ENCODE measurements at regions not wholly inside any gene's neighbourhood (a gene's known extent, or its start where the extent isn't known, plus 50 kb on each side); places are given as distances from the start of the nearest gene placed in this dataset.
A peak's percentile ranks its signal among the peaks of the same experiment; 100 is the strongest.
"Not testable (repeated sequence)": the region's sequence is repeated elsewhere in the genome, so short reads cannot be mapped to it uniquely, and the experiment has no call there.

- H3K27me3 ChIP-seq (ENCODE audit: control insufficient read depth in 3 of 3, insufficient read depth in 3 of 3, low read length in 3 of 3), result no peaks in the 10 kb centered on the region
- DNase-seq (no peak), FAIRE-seq (no peak)
- H3K36me3 ChIP-seq (ENCODE audit: control insufficient read depth in 3 of 3, insufficient read depth in 2 of 3, low read depth in 1 of 3, low read length in 3 of 3), result no peaks in the 10 kb centered on the region
- no peak overlapping the region for H3K4me3 ChIP-seq (ENCODE audit: low read depth in 1 of 3, low read length in 3 of 3)
- peaks cover 0 to 8% of the 10 kb centered on the region in 2 donors for H3K9me3 ChIP-seq (ENCODE audit: control insufficient read depth in 2 of 2, insufficient read depth in 1 of 2, low read depth in 1 of 2, low read length in 1 of 2)
- H3K4me1 ChIP-seq (ENCODE audit: control insufficient read depth in 3 of 3, insufficient read depth in 2 of 3, low read depth in 1 of 3, low read length in 2 of 3), result no peaks in the 10 kb centered on the region
- WGBS, 3 donors, result 45 to 70% (median 64%) methylated on average over 3 of the region's 3 CpGs
- H3K27ac ChIP-seq (ENCODE audit: low read depth in 1 of 3, low read length in 2 of 3), result no peak overlapping the region
Observed at GRCh38 chr7:17432793-17433192, 134.3 kb downstream of the AHR start.

GRCh38 chr7:17434191-17434590, 135.7 kb downstream of the AHR start:
- Histone ChIP-seq H3K27ac (ENCODE audit: low read depth in 1 of 3, low read length in 2 of 3) (no peak overlapping the region), H3K4me3 (ENCODE audit: low read depth in 1 of 3, low read length in 3 of 3) (no peak overlapping the region), H3K27me3 (ENCODE audit: control insufficient read depth in 3 of 3, insufficient read depth in 3 of 3, low read length in 3 of 3) (no peaks in the 10 kb centered on the region), H3K4me1 (ENCODE audit: control insufficient read depth in 3 of 3, insufficient read depth in 2 of 3, low read depth in 1 of 3, low read length in 2 of 3) (peaks cover 0 to 4% (median 0%) of the 10 kb centered on the region in 3 donors), H3K36me3 (ENCODE audit: control insufficient read depth in 3 of 3, insufficient read depth in 2 of 3, low read depth in 1 of 3, low read length in 3 of 3) (no peaks in the 10 kb centered on the region), H3K9me3 (ENCODE audit: control insufficient read depth in 2 of 2, insufficient read depth in 1 of 2, low read depth in 1 of 2, low read length in 1 of 2) (no peaks in the 10 kb centered on the region)
- DNase-seq, result no peak
- no peak for FAIRE-seq
- WGBS, 3 donors, result 83 to 90% (median 86%) methylated on average over 3 of the region's 3 CpGs

GRCh38 chr7:17434841-17435692, 136.6 kb downstream of the AHR start:
- 91 to 93% (median 93%) methylated on average over 6 of the region's 6 CpGs for WGBS, 3 donors
- Histone ChIP-seq H3K9me3 (ENCODE audit: control insufficient read depth in 2 of 2, insufficient read depth in 1 of 2, low read depth in 1 of 2, low read length in 1 of 2) (peaks cover 0 to 6% of the 10 kb centered on the region in 2 donors), H3K4me3 (ENCODE audit: low read depth in 1 of 3, low read length in 3 of 3) (no peak overlapping the region), H3K27me3 (ENCODE audit: control insufficient read depth in 3 of 3, insufficient read depth in 3 of 3, low read length in 3 of 3) (no peaks in the 10 kb centered on the region), H3K27ac (ENCODE audit: low read depth in 1 of 3, low read length in 2 of 3) (no peak overlapping the region), H3K4me1 (ENCODE audit: control insufficient read depth in 3 of 3, insufficient read depth in 2 of 3, low read depth in 1 of 3, low read length in 2 of 3) (peaks cover 0 to 4% (median 3%) of the 10 kb centered on the region in 3 donors), H3K36me3 (ENCODE audit: control insufficient read depth in 3 of 3, insufficient read depth in 2 of 3, low read depth in 1 of 3, low read length in 3 of 3) (no peaks in the 10 kb centered on the region)
- no peak for FAIRE-seq
- no peak for DNase-seq

- WGBS, 3 donors, result 71 to 91% (median 87%) methylated on average over 2 of the region's 2 CpGs
- Histone ChIP-seq H3K4me1 (ENCODE audit: control insufficient read depth in 3 of 3, insufficient read depth in 2 of 3, low read depth in 1 of 3, low read length in 2 of 3) (peaks cover 0 to 4% (median 3%) of the 10 kb centered on the region in 3 donors), H3K36me3 (ENCODE audit: control insufficient read depth in 3 of 3, insufficient read depth in 2 of 3, low read depth in 1 of 3, low read length in 3 of 3) (no peaks in the 10 kb centered on the region), H3K27ac (ENCODE audit: low read depth in 1 of 3, low read length in 2 of 3) (no peak overlapping the region), H3K4me3 (ENCODE audit: low read depth in 1 of 3, low read length in 3 of 3) (no peak overlapping the region), H3K9me3 (ENCODE audit: control insufficient read depth in 2 of 2, insufficient read depth in 1 of 2, low read depth in 1 of 2, low read length in 1 of 2) (peaks cover 0 to 6% of the 10 kb centered on the region in 2 donors), H3K27me3 (ENCODE audit: control insufficient read depth in 3 of 3, insufficient read depth in 3 of 3, low read length in 3 of 3) (no peaks in the 10 kb centered on the region)
- DNase-seq, result no peak
- no peak for FAIRE-seq
Observed at GRCh38 chr7:17436126-17436525, 137.7 kb downstream of the AHR start.

- 95 to 100% (median 100%) methylated on average over 1 of the region's 1 CpG for WGBS, 3 donors
Observed at GRCh38 chr7:17437586-17437985, 139.1 kb downstream of the AHR start.

GRCh38 chr7:17440025-17440784, 141.8 kb downstream of the AHR start:
- WGBS, 3 donors, result 76 to 91% (median 77%) methylated on average over 3 of the region's 3 CpGs
- not testable (repeated sequence) for H3K27me3 ChIP-seq (ENCODE audit: control insufficient read depth in 3 of 3, insufficient read depth in 3 of 3, low read length in 3 of 3); H3K9me3 ChIP-seq (ENCODE audit: control insufficient read depth in 2 of 2, insufficient read depth in 1 of 2, low read depth in 1 of 2, low read length in 1 of 2); H3K36me3 ChIP-seq (ENCODE audit: control insufficient read depth in 3 of 3, insufficient read depth in 2 of 3, low read depth in 1 of 3, low read length in 3 of 3); FAIRE-seq; H3K4me3 ChIP-seq (ENCODE audit: low read depth in 1 of 3, low read length in 3 of 3); H3K4me1 ChIP-seq (ENCODE audit: control insufficient read depth in 3 of 3, insufficient read depth in 2 of 3, low read depth in 1 of 3, low read length in 2 of 3)
- peak in 1 of 2 donors; percentile 66 for DNase-seq
- peak overlapping the region in 1 of 3 donors; percentile 30 for H3K27ac ChIP-seq (ENCODE audit: low read depth in 1 of 3, low read length in 2 of 3)

More at GRCh38 chr7:17437586-17437985, 139.1 kb downstream of the AHR start:
- H3K4me1 ChIP-seq (ENCODE audit: control insufficient read depth in 3 of 3, insufficient read depth in 2 of 3, low read depth in 1 of 3, low read length in 2 of 3), result peaks cover 0 to 4% (median 3%) of the 10 kb centered on the region in 3 donors
- FAIRE-seq (no peak), DNase-seq (no peak)
- H3K9me3 ChIP-seq (ENCODE audit: control insufficient read depth in 2 of 2, insufficient read depth in 1 of 2, low read depth in 1 of 2, low read length in 1 of 2), result peaks cover 0 to 6% of the 10 kb centered on the region in 2 donors
- H3K27me3 ChIP-seq (ENCODE audit: control insufficient read depth in 3 of 3, insufficient read depth in 3 of 3, low read length in 3 of 3), result no peaks in the 10 kb centered on the region
- no peak overlapping the region for H3K4me3 ChIP-seq (ENCODE audit: low read depth in 1 of 3, low read length in 3 of 3)
- H3K36me3 ChIP-seq (ENCODE audit: control insufficient read depth in 3 of 3, insufficient read depth in 2 of 3, low read depth in 1 of 3, low read length in 3 of 3), result no peaks in the 10 kb centered on the region
- no peak overlapping the region for H3K27ac ChIP-seq (ENCODE audit: low read depth in 1 of 3, low read length in 2 of 3)

- H3K36me3 ChIP-seq (ENCODE audit: control insufficient read depth in 3 of 3, insufficient read depth in 2 of 3, low read depth in 1 of 3, low read length in 3 of 3), result no peaks in the 10 kb centered on the region
- 83 to 91% (median 83%) methylated on average over 5 of the region's 5 CpGs for WGBS, 3 donors
- no peak overlapping the region for H3K4me3 ChIP-seq (ENCODE audit: low read depth in 1 of 3, low read length in 3 of 3)
- peaks cover 0 to 4% (median 4%) of the 10 kb centered on the region in 3 donors for H3K4me1 ChIP-seq (ENCODE audit: control insufficient read depth in 3 of 3, insufficient read depth in 2 of 3, low read depth in 1 of 3, low read length in 2 of 3)
- no peaks in the 10 kb centered on the region for H3K27me3 ChIP-seq (ENCODE audit: control insufficient read depth in 3 of 3, insufficient read depth in 3 of 3, low read length in 3 of 3)
- no peak overlapping the region for H3K27ac ChIP-seq (ENCODE audit: low read depth in 1 of 3, low read length in 2 of 3)
- FAIRE-seq (no peak), DNase-seq (no peak)
- H3K9me3 ChIP-seq (ENCODE audit: control insufficient read depth in 2 of 2, insufficient read depth in 1 of 2, low read depth in 1 of 2, low read length in 1 of 2), result peaks cover 0 to 6% of the 10 kb centered on the region in 2 donors
Observed at GRCh38 chr7:17440831-17441230, 142.4 kb downstream of the AHR start.

- H3K27ac ChIP-seq (ENCODE audit: low read depth in 1 of 3, low read length in 2 of 3), result no peak overlapping the region
- no peak for FAIRE-seq
- H3K4me3 ChIP-seq (ENCODE audit: low read depth in 1 of 3, low read length in 3 of 3), result no peak overlapping the region
Observed at GRCh38 chr7:17441557-17441956, 143.1 kb downstream of the AHR start.

More at GRCh38 chr7:17441557-17441956, 143.1 kb downstream of the AHR start:
- Histone ChIP-seq H3K36me3 (ENCODE audit: control insufficient read depth in 3 of 3, insufficient read depth in 2 of 3, low read depth in 1 of 3, low read length in 3 of 3) (no peaks in the 10 kb centered on the region), H3K27me3 (ENCODE audit: control insufficient read depth in 3 of 3, insufficient read depth in 3 of 3, low read length in 3 of 3) (no peaks in the 10 kb centered on the region), H3K4me1 (ENCODE audit: control insufficient read depth in 3 of 3, insufficient read depth in 2 of 3, low read depth in 1 of 3, low read length in 2 of 3) (peaks cover 0 to 4% (median 4%) of the 10 kb centered on the region in 3 donors), H3K9me3 (ENCODE audit: control insufficient read depth in 2 of 2, insufficient read depth in 1 of 2, low read depth in 1 of 2, low read length in 1 of 2) (peaks cover 0 to 9% of the 10 kb centered on the region in 2 donors)
- DNase-seq, result no peak
